K562 (cell line): ENCODE measurements at regions not wholly inside any gene's neighbourhood (a gene's known extent, or its start where the extent isn't known, plus 50 kb on each side); places are given as distances from the start of the nearest gene placed in this dataset.
A peak's percentile ranks its signal among the peaks of the same experiment; 100 is the strongest.

Source experiments
- ATAC-seq: fragments of 200-7000 bp; cut with Tn5 transposase; 3 replicates; pipeline ENCODE4 v1.9.1; 2020; ENCODE audit warnings: moderate library complexity
- BruUV-seq: library from RNA; stranded (reverse); fragments of 400-500 nt; replicated peaks from 2 replicates; lab custom pipeline; 2021; lab: Mats Ljungman, UMichigan
- CTCF ChIA-PET: fragments of 300-600 bp; formaldehyde crosslinking; extraction: SDS; loops from one replicate; lab custom pipeline; 2021; ENCODE audit warnings: low intra/inter-chr PET ratio; lab: Yijun Ruan, JAX
- POLR2A ChIA-PET: fragments of 300-600, 350-650 bp; sonication (Branson Sonifier 250); formaldehyde crosslinking; extraction: SDS; loops from one replicate; lab custom pipeline; 2021; ENCODE audit warnings: antibody characterized with exemption, inconsistent platforms; lab: Yijun Ruan, JAX
- DNase-seq, 4 experiments: peaks; one replicate each; pipeline versions ENCODE4 v3.0.0 to v3.0.0-alpha.2; 2011 to 2018; ENCODE audit warnings: low spot score in 3 of 4, mixed read lengths in 3 of 4; ENCODE audit errors: extremely low read depth in 1 of 4
- FAIRE-seq: peaks from 2 replicates; lab custom pipeline; 2011; peaks lifted over from hg19 to GRCh38; lab: Jason Lieb, UNC
- H2AFZ ChIP-seq: 2 replicates; pipeline ENCODE4 v1.6.0; 2011; ENCODE audit warnings: low read depth, low read length, control low read depth, inconsistent platforms
- H3K27ac ChIP-seq: fragments of 200-600 bp; 3 replicates; pipeline ENCODE4 v1.8.0; 2011; ENCODE audit warnings: low read depth, mild to moderate bottlenecking, control low read depth, inconsistent platforms, low read length, moderate library complexity, mixed read lengths; ENCODE audit errors: extremely low read depth
- H3K27me3 ChIP-seq, 2 experiments: fragments of 300-600 bp in 1 of 2; 2 replicates in 1 of 2; 3 replicates in 1 of 2; pipeline versions ENCODE4 v1.6.0 to v1.8.0; 2011; ENCODE audit warnings: inconsistent platforms in 2 of 2, low read length in 2 of 2, mild to moderate bottlenecking in 1 of 2, mixed read lengths in 1 of 2, moderate library complexity in 1 of 2; ENCODE audit not compliant: control insufficient read depth in 2 of 2, insufficient read depth in 2 of 2
- H3K36me3 ChIP-seq: fragments of 300-600 bp; 3 replicates; pipeline ENCODE4 v1.8.0; 2011; ENCODE audit warnings: mild to moderate bottlenecking, low read length, inconsistent platforms; ENCODE audit not compliant: control insufficient read depth, insufficient read depth
- H3K4me1 ChIP-seq, 2 experiments: fragments of 200-600 bp in 1 of 2; replicated peaks in 1 of 2; 2 replicates in 1 of 2; 3 replicates in 1 of 2; pipeline versions ENCODE4 v1.5.1 to v1.8.0; 2011; ENCODE audit warnings: inconsistent platforms in 2 of 2, low read length in 2 of 2, mild to moderate bottlenecking in 1 of 2, mixed read lengths in 1 of 2, moderate library complexity in 1 of 2; ENCODE audit not compliant: control insufficient read depth in 2 of 2, insufficient read depth in 2 of 2
- H3K4me2 ChIP-seq: 2 replicates; pipeline ENCODE4 v1.6.1; 2011; ENCODE audit warnings: low read length, control low read depth, inconsistent platforms, mixed read lengths; ENCODE audit not compliant: insufficient read depth
- H3K4me3 ChIP-seq: fragments of 200-600 bp; sonication (generic), shearing (Covaris generic); 2 replicates; pipeline ENCODE4 v1.5.1; 2016; ENCODE audit warnings: control low read depth, inconsistent platforms
- H3K79me2 ChIP-seq: fragments of 200-600 bp; 3 replicates; pipeline ENCODE4 v1.8.0; 2011; ENCODE audit warnings: low read length, inconsistent platforms; ENCODE audit not compliant: control insufficient read depth, insufficient read depth
- H3K9ac ChIP-seq, 2 experiments: 2 replicates each; pipeline versions ENCODE4 v1.6.0 to v1.6.1; 2011; ENCODE audit warnings: low read depth in 2 of 2, low read length in 2 of 2, control low read depth in 1 of 2, inconsistent platforms in 1 of 2, mild to moderate bottlenecking in 1 of 2, mixed read lengths in 1 of 2; ENCODE audit not compliant: insufficient read depth in 1 of 2
- H3K9me1 ChIP-seq: one replicate; pipeline ENCODE4 v1.6.0; 2011; ENCODE audit warnings: inconsistent platforms, mild to moderate bottlenecking, low read length, moderate library complexity; ENCODE audit not compliant: control insufficient read depth, insufficient read depth
- H3K9me3 ChIP-seq: replicated peaks from 2 replicates; pipeline ENCODE4 v1.5.1; 2011; ENCODE audit warnings: low read depth, low read length, inconsistent platforms; ENCODE audit not compliant: control insufficient read depth, insufficient read depth
- H4K20me1 ChIP-seq: replicated peaks from 2 replicates; pipeline ENCODE4 v1.6.1; 2011; ENCODE audit warnings: low read length, inconsistent platforms, mixed read lengths; ENCODE audit not compliant: control insufficient read depth, insufficient read depth
- FOXM1 ChIP-seq, 2 experiments: fragments of 450-650 bp in 1 of 2; sonication (generic) in 1 of 2; formaldehyde crosslinking in 1 of 2; IDR thresholded peaks; 2 replicates each; pipeline versions ENCODE4 v1.6.1 to v1.9.0; 2017 to 2022; ENCODE audit warnings: low read depth in 2 of 2, mild to moderate bottlenecking in 2 of 2, missing genetic modification reagents in 1 of 2, moderate library complexity in 1 of 2
- KDM2B ChIP-seq: fragments of 250-450 bp; sonication (Bioruptor Pico); IDR thresholded peaks from 2 replicates; pipeline ENCODE4 v1.8.0; 2021; ENCODE audit warnings: mild to moderate bottlenecking, moderate library complexity
- MYNN ChIP-seq, 2 experiments: sonication (generic); formaldehyde crosslinking in 1 of 2; IDR thresholded peaks; 2 replicates each; pipeline versions ENCODE4 v1.5.0 to v1.6.1; 2016 to 2020; ENCODE audit warnings: antibody characterized with exemption in 1 of 2, missing genetic modification reagents in 1 of 2
- POLR2A ChIP-seq: fragments of 450-650 bp; conservative IDR thresholded peaks from 2 replicates; pipeline ENCODE4 v1.6.1; 2016
- POU5F1 ChIP-seq: fragments of 150-350 bp; IDR thresholded peaks from 2 replicates; pipeline ENCODE4 v1.6.1; 2014; ENCODE audit warnings: borderline replicate concordance, low read length, low read depth, mild to moderate bottlenecking; ENCODE audit not compliant: partially characterized antibody
- SUPT5H ChIP-seq: fragments of 450-650 bp; IDR thresholded peaks from 2 replicates; pipeline ENCODE4 v1.6.1; 2016
- ZNF143 ChIP-seq: sonication (generic); formaldehyde crosslinking; IDR thresholded peaks from 2 replicates; pipeline ENCODE4 v1.9.0; 2022; ENCODE audit warnings: mild to moderate bottlenecking, missing genetic modification reagents
- ZNF197 ChIP-seq: fragments of 200-800 bp; sonication (Bioruptor generic); IDR thresholded peaks from 2 replicates; pipeline ENCODE4 v1.6.1; 2016; ENCODE audit warnings: low read depth, missing genetic modification characterization, missing compliant biosample characterization
- ZNF445 ChIP-seq: fragments of 250-450 bp; sonication (Bioruptor Pico); IDR thresholded peaks from 2 replicates; pipeline ENCODE4 v1.4.0; 2020; ENCODE audit warnings: low read depth, mild to moderate bottlenecking, moderate library complexity
- ZNF586 ChIP-seq: fragments of 450-650 bp; formaldehyde crosslinking; conservative IDR thresholded peaks from 2 replicates; pipeline ENCODE4 v1.4.0; 2020; ENCODE audit warnings: mild to moderate bottlenecking, moderate library complexity
- WGBS: fragments of 100-300 bp; shearing (Covaris generic); methylation state at CpG from one replicate; pipeline ENCODE4 v1.1.6; 2016; ENCODE audit warnings: low coverage, mixed read lengths; ENCODE audit not compliant: insufficient coverage; ENCODE audit errors: missing lambda C conversion rate; 5-methylcytosine and 5-hydroxymethylcytosine counted together
- in situ Hi-C: fragments of 300-500 bp; cut with MboI; formaldehyde crosslinking; loops from 4 replicates; pipeline ENCODE4 v1.15.0; 2018; ENCODE audit warnings: inconsistent platforms, mixed read lengths
- intact Hi-C: fragments of 100-400 bp; cut with micrococcal nuclease; formaldehyde crosslinking; loops from 2 replicates; pipeline ENCODE4 v1.14.2; 2022
- TF ChIP-seq, protein P1 (sequence below), 2 experiments: fragments of 450-650 bp; formaldehyde crosslinking in 1 of 2; IDR thresholded peaks; 2 replicates each; pipeline versions ENCODE4 v1.4.0 to v1.6.1; 2014 to 2020; ENCODE audit warnings: mild to moderate bottlenecking in 2 of 2, borderline replicate concordance in 1 of 2, low read depth in 1 of 2
- TF ChIP-seq, protein P2 (sequence below): fragments of 450-650 bp; formaldehyde crosslinking; IDR thresholded peaks from 2 replicates; pipeline ENCODE4 v1.4.0; 2022; ENCODE audit warnings: missing genetic modification characterization

DNA sequence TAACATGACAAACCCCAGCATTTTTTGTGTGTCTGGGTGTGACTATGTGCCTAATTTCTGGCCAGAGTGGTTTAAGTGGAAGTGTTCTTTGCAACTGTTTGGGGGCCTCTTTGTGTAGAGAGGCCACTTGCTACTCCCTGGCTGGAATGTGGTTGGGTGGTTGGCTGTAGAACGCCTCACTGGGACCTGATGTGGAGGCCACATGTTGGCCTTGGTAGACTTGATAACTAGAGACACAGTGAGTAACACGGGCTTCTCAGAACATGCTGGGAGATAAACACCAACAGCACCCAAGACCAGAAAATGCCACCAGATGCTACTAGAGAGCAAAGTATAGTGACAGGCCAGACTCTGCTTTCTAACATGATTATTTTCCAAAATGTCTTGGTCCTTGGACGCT, 111.2 kb upstream of the ZFP64 start:
- FAIRE-seq (no peak), DNase-seq (peak in 1 of 4 experiments; percentile 10), ATAC-seq (no peak)
- 11% methylated on average over 3 of the region's 3 CpGs for WGBS
- no peak overlapping the region for H3K9ac ChIP-seq
- TF ChIP-seq POU5F1 (no peak), ZNF197 (no peak), MYNN (IDR thresholded peaks at IDR 0.05) (no peak), MYNN (CRISPR knock-in tag; IDR thresholded peaks at IDR 0.05) (no peak), ZNF143 (CRISPR knock-in tag) (no peak), FOXM1 (IDR thresholded peaks at IDR 0.05; ENCODE audit: low read depth) (no peak), FOXM1 (CRISPR knock-in tag; IDR thresholded peaks at IDR 0.05; ENCODE audit: low read depth) (no peak), SUPT5H (no peak), POLR2A (no peak), KDM2B (no peak), ZNF586 (CRISPR knock-in tag) (no peak), ZNF445 (CRISPR knock-in tag) (no peak)
- TF ChIP-seq, protein P1, sequence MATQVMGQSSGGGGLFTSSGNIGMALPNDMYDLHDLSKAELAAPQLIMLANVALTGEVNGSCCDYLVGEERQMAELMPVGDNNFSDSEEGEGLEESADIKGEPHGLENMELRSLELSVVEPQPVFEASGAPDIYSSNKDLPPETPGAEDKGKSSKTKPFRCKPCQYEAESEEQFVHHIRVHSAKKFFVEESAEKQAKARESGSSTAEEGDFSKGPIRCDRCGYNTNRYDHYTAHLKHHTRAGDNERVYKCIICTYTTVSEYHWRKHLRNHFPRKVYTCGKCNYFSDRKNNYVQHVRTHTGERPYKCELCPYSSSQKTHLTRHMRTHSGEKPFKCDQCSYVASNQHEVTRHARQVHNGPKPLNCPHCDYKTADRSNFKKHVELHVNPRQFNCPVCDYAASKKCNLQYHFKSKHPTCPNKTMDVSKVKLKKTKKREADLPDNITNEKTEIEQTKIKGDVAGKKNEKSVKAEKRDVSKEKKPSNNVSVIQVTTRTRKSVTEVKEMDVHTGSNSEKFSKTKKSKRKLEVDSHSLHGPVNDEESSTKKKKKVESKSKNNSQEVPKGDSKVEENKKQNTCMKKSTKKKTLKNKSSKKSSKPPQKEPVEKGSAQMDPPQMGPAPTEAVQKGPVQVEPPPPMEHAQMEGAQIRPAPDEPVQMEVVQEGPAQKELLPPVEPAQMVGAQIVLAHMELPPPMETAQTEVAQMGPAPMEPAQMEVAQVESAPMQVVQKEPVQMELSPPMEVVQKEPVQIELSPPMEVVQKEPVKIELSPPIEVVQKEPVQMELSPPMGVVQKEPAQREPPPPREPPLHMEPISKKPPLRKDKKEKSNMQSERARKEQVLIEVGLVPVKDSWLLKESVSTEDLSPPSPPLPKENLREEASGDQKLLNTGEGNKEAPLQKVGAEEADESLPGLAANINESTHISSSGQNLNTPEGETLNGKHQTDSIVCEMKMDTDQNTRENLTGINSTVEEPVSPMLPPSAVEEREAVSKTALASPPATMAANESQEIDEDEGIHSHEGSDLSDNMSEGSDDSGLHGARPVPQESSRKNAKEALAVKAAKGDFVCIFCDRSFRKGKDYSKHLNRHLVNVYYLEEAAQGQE (IDR thresholded peaks at IDR 0.05; ENCODE audit: borderline replicate concordance) = no peak
- TF ChIP-seq, protein P1 (CRISPR knock-in tag; IDR thresholded peaks at IDR 0.05; ENCODE audit: low read depth) = no peak
- TF ChIP-seq, protein P2, sequence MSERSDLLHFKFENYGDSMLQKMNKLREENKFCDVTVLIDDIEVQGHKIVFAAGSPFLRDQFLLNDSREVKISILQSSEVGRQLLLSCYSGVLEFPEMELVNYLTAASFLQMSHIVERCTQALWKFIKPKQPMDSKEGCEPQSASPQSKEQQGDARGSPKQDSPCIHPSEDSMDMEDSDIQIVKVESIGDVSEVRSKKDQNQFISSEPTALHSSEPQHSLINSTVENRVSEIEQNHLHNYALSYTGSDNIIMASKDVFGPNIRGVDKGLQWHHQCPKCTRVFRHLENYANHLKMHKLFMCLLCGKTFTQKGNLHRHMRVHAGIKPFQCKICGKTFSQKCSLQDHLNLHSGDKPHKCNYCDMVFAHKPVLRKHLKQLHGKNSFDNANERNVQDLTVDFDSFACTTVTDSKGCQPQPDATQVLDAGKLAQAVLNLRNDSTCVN (CRISPR knock-in tag) = no peak
- in situ Hi-C loops (no loop called here), intact Hi-C loops (no loop called here)
- CTCF ChIA-PET = no interaction called here
- H3K4me2 ChIP-seq = no peak overlapping the region
- no peaks in the 10 kb centered on the region for H3K36me3 ChIP-seq
- H2AFZ ChIP-seq = no peak overlapping the region
- H3K4me1 ChIP-seq = 0 out of 5 replicates have a peak, but pooled peaks cover 0 to 4% of the 10 kb centered on the region in 2 experiments
- H3K9me3 ChIP-seq = no peaks in the 10 kb centered on the region
- no peaks in the 10 kb centered on the region for H4K20me1 ChIP-seq
- no peaks in the 10 kb centered on the region for H3K79me2 ChIP-seq
- no peaks in the 10 kb centered on the region for H3K9me1 ChIP-seq
- no TSS peak for BruUV-seq
- no peaks in the 10 kb centered on the region for H3K27me3 ChIP-seq
- H3K27ac ChIP-seq = no peak overlapping the region
- no peak overlapping the region for H3K4me3 ChIP-seq
- POLR2A ChIA-PET = no interaction called here
